Thoracic aorta (tissue), 2 donors: ENCODE measurements at regions not wholly inside any gene's neighbourhood (a gene's known extent, or its start where the extent isn't known, plus 50 kb on each side); places are given as distances from the start of the nearest gene placed in this dataset.
"Not testable (repeated sequence)": the region's sequence is repeated elsewhere in the genome, so short reads cannot be mapped to it uniquely, and the experiment has no call there.

Experiments used
- ATAC-seq: fragments of 150-250 bp; one replicate; pipeline ENCODE4 v1.8.0; 2017; ENCODE audit warnings: low read depth; ENCODE audit not compliant: insufficient number of reproducible peaks, low FRiP score
- DNase-seq: peaks from one replicate; pipeline ENCODE4 v3.0.0-alpha.2; 2020; ENCODE audit warnings: low spot score
- H3K27ac ChIP-seq, 2 donors: fragments of 200-600 bp; sonication (generic); 1 replicate in 1 of 2; 2 replicates in 1 of 2; pipeline ENCODE4 v1.5.1; 2016; ENCODE audit warnings: mild to moderate bottlenecking in 2 of 2, moderate library complexity in 2 of 2
- H3K27me3 ChIP-seq: fragments of 200-600 bp; sonication (generic); replicated peaks from 2 replicates; pipeline ENCODE4 v1.6.0; 2016; ENCODE audit warnings: mild to moderate bottlenecking; ENCODE audit not compliant: insufficient read depth
- H3K36me3 ChIP-seq: fragments of 200-600 bp; sonication (generic); one replicate; pipeline ENCODE4 v1.5.1; 2016
- H3K4me1 ChIP-seq, 2 donors: fragments of 200-600 bp; sonication (generic); 1 replicate in 1 of 2; 2 replicates in 1 of 2; pipeline versions ENCODE4 v1.5.1 to v1.6.0; 2016; ENCODE audit warnings: low read depth in 2 of 2, mild to moderate bottlenecking in 1 of 2; ENCODE audit not compliant: control insufficient read depth in 1 of 2
- H3K4me3 ChIP-seq: fragments of 200-600 bp; sonication (generic); 2 replicates; pipeline ENCODE4 v1.5.1; 2016; ENCODE audit warnings: mild to moderate bottlenecking
- H3K9me3 ChIP-seq: fragments of 200-600 bp; sonication (generic); 2 replicates; pipeline ENCODE4 v1.5.1; 2016
- CTCF ChIP-seq: fragments of 200-600 bp; sonication (generic); IDR thresholded peaks from one replicate; pipeline ENCODE4 v1.5.1; 2019; ENCODE audit warnings: antibody characterized with exemption

- no peak for TF ChIP-seq CTCF
- no peaks in the 10 kb centered on the region for H3K4me1 ChIP-seq
- H3K27me3 ChIP-seq = no peaks in the 10 kb centered on the region
- DNase-seq (no peak), ATAC-seq (no peak)
- no peak overlapping the region for H3K4me3 ChIP-seq
- no peak overlapping the region for H3K27ac ChIP-seq
- no peaks in the 10 kb centered on the region for H3K9me3 ChIP-seq
- H3K36me3 ChIP-seq = no peaks in the 10 kb centered on the region
Observed at GRCh38 chr7:85895835-85896234, 709.0 kb upstream of the SEMA3D start.

- DNase-seq, H3K27ac ChIP-seq, H3K4me1 ChIP-seq, H3K9me3 ChIP-seq, ATAC-seq, H3K27me3 ChIP-seq, H3K36me3 ChIP-seq, H3K4me3 ChIP-seq: not testable (repeated sequence)
Observed at GRCh38 chr7:85891900-85892299, 705.0 kb upstream of the SEMA3D start.

GRCh38 chr7:85890244-85890811, 703.5 kb upstream of the SEMA3D start:
- DNase-seq = no peak
- Histone ChIP-seq H3K27ac (no peak overlapping the region), H3K4me3 (no peak overlapping the region), H3K27me3 (no peaks in the 10 kb centered on the region), H3K4me1 (no peaks in the 10 kb centered on the region), H3K9me3 (no peaks in the 10 kb centered on the region), H3K36me3 (no peaks in the 10 kb centered on the region)
- ATAC-seq = no peak
- peak; percentile 26 for TF ChIP-seq CTCF

GRCh38 chr7:85887133-85887532, 700.3 kb upstream of the SEMA3D start:
- no peaks in the 10 kb centered on the region for H3K4me1 ChIP-seq
- ATAC-seq = no peak
- no peak overlapping the region for H3K4me3 ChIP-seq
- no peak for DNase-seq
- no peak for TF ChIP-seq CTCF
- no peaks in the 10 kb centered on the region for H3K9me3 ChIP-seq
- no peak overlapping the region for H3K27ac ChIP-seq
- no peaks in the 10 kb centered on the region for H3K27me3 ChIP-seq
- no peaks in the 10 kb centered on the region for H3K36me3 ChIP-seq

GRCh38 chr7:85882335-85882734, 695.5 kb upstream of the SEMA3D start:
- Histone ChIP-seq H3K27me3 (no peaks in the 10 kb centered on the region), H3K36me3 (no peaks in the 10 kb centered on the region), H3K4me1 (no peaks in the 10 kb centered on the region), H3K4me3 (no peak overlapping the region), H3K27ac (no peak overlapping the region), H3K9me3 (no peaks in the 10 kb centered on the region)
- ATAC-seq = no peak
- no peak for DNase-seq
- TF ChIP-seq CTCF = no peak

- no peak for TF ChIP-seq CTCF
- Histone ChIP-seq H3K4me3 (no peak overlapping the region), H3K27ac (no peak overlapping the region), H3K27me3 (no peaks in the 10 kb centered on the region), H3K36me3 (no peaks in the 10 kb centered on the region), H3K9me3 (no peaks in the 10 kb centered on the region), H3K4me1 (no peaks in the 10 kb centered on the region)
- ATAC-seq (no peak), DNase-seq (no peak)
Observed at GRCh38 chr7:85875398-85875797, 688.5 kb upstream of the SEMA3D start.
